ENCODE measurements at regions not wholly inside any gene's neighbourhood (a gene's known extent, or its start where the extent isn't known, plus 50 kb on each side); places are given as distances from the start of the nearest gene placed in this dataset.
A peak's percentile ranks its signal among the peaks of the same experiment; 100 is the strongest.

DNA sequence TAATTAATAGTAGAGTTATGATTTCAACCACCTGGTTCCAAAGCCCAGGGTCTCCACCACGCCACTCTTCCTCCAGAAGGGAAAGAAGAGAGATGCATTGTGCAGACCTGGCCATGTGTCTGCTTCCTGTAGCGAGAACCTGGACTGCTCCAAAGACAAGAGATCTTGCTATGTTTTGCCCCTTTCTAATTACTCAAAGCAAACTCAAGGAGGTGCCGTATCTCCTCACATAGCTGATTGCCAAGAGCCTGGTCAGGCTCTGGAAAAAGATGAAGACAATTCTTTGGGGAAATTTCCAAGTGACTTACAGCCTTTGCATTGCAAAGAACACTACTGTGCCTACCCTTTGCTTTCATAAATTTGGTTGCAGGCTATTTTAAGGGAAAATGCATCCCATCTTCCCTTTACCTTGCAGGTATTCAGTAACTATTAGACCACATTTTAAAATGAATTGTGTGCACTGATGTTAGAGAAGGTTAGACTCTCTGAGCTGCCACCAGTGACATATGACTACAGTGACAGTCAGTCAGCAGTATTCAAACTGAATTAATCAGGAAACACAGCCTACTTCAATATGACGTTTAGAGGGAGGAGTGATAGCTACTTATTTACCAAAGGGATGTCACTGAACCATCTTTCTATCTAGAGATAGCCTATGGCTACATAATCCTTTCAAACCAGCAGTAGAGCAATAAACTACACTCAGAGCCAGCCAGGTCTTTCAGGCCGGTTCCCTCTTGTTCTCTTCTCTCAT lies 842.1 kb upstream of the FANCL start:
- DNase-seq = no peak

GRCh38 chr2:59082657-59083056 lies 841.5 kb upstream of the FANCL start:
- DNase-seq = no peak

GRCh38 chr2:59080451-59081181 lies 839.5 kb upstream of the FANCL start:
- no peak for DNase-seq

- DNase-seq = peak; percentile 0
Observed at GRCh38 chr2:59077981-59078531, 836.9 kb upstream of the FANCL start.

- DNase-seq = no peak
Observed at GRCh38 chr2:59077026-59077725, 836.1 kb upstream of the FANCL start.

- no peak for DNase-seq
Observed at GRCh38 chr2:59076079-59076619, 835.0 kb upstream of the FANCL start.

DNA sequence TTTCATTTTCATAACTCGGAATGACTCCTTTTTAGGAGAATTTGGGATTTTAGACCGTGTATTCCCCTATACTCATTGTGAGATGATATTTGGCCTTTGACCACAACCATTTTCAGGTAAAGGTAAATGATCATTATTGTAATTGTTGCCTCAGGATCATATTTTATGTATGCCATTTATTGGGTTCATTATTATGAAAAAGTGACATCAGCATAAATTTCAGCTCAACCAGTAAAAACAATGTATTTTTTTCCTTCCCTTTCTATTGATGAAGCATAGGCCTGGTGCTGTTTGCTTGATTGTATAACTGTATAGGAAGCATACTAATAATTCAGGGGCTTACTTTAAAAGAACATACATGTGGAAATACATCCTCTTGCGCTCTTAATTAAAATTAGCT lies 832.9 kb upstream of the FANCL start:
- no peak for DNase-seq

DNA sequence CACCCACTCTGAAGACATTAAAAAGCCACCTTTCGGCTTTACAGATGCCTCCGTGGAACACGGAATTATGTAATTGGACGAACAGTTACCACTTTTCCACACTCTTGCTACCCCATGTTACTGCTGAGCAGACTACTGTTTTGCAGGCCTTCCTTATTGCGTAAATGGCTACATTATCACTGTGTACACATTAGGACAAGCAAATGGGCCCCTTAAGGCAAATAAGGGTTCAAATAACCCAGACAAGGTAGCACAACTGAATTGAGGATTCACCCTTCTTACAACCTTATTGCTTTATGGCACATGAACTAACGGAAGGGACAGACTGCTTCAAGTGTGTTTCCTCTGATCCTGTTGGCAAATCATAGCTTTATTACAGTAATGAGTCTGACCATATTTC lies 832.2 kb upstream of the FANCL start:
- no peak for DNase-seq

DNA sequence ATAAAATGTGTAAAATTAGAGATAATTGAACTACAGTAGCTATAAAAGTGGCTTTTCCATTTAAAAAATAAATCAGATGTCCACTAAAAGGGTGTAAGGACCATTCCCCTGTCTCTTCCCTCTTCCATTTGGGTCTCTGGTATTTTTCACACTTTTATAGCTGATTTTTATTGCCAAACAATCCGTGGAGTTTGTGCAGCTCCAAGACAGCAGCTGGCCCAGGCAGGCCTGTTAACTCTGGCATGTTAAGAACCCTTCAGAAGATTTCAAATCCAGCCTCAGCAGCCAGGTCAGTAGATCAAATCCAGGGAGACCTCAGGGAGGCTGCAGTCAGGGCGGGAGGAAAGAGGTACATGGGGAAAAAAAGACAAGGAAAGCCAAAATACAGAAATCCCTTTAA lies 827.1 kb upstream of the FANCL start:
- DNase-seq = no peak

GRCh38 chr2:59066787-59067399 lies 825.8 kb upstream of the FANCL start:
- no peak for DNase-seq

GRCh38 chr2:59047373-59047995 lies 806.4 kb upstream of the FANCL start:
- no peak for DNase-seq

DNA sequence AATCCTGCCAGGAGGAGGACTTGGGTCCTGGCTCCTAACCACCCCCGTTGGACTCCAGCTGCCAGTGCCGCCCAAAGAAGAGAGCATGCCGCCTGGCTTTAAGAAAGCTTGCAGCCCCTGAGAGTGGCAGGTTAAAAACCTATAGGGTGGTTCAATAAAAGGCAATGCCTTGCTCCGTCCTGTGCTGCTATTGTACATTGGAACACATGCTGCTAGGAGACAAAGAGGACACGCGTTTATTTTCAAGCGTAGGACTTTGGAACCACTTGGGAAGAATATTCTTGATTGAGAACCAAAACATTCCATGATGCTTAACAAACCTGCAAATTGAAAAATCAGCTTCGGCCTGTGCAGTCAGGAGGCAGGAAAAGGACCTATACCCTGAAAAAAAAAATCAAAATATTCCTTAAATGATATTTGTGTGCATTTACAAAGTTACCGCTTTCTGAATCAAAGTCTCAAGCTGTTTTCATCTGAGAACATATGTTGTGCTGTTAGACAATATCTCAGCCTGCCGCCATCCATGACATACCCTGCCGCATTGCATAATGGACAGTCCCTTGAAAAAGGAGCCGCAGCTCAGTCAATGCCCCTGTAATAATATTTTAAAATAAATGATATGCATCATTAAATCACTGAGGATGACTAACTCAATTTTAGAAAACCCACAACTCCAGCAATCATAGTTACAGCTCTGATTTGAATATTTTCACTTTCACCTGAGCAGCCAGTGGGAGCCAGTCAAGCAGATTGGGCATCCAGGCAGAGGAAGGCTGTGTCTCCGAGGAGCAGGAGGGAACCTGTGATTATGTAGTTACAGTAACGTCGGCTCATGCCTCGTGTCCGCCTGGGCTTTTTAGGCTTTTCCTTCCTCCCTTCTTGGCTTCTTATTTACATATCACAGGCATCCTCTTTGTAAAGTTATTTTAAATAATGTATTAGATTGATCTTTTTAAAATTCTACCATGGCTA lies 805.6 kb upstream of the FANCL start:
- no peak for DNase-seq

DNA sequence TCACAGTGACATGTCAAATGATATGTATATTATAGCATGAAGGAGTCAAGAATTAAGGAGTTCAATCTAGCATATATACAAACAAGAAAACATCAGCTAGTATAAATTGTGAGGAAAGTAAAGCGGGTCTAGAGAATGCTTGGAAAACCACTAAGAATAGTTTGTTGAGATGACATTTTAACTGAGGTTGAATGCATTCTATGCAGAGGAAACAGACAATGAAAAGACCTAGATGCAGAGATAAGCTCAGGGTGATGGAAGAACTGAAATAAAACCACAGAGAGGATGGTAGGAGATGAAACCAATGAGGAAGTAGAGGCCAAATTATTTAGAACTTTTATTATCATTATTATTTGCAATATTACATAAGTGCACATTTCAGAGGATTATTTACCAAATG lies 803.6 kb upstream of the FANCL start:
- no peak for DNase-seq

DNA sequence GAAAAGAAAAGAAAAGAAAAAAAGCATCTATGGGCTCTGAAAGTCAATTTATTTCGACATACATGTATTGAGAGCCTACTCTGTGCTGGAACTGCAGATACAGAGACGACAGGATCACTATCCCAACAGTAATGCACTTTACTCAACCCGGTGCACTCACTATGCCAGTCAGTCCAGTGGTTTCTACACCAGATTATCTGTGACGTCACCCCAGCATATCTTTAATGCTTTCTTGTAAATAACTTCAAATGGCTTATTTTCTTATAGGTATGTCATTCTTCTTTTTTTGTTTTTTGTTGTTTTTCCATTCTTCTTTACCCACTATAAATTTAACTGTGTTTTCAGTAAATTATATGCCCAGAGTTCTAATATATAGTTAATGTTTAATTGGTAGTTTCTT lies 800.0 kb upstream of the FANCL start:
- DNase-seq = no peak

DNA sequence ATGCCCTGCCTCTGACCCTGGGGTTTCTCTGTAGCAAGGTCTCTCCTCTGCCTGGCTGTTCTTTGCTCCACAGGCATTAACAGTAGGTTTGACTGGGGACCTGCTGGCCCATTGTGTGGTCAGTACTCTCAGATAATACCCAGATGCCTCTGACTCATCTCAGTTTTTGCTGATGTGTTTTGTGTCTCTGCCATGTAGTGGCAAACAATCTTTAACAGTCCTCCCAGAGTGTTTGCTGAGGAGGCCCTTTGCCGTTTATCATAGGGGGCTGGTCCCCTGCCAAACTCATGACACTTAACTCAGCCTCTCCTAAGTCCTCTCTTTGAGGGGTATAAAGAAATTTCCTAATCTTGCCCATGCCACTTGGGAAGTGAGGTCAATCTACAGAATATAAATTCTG lies 793.7 kb upstream of the FANCL start:
- DNase-seq = peak; percentile 3

GRCh38 chr2:59034106-59034505 lies 793.0 kb upstream of the FANCL start:
- DNase-seq = no peak

DNA sequence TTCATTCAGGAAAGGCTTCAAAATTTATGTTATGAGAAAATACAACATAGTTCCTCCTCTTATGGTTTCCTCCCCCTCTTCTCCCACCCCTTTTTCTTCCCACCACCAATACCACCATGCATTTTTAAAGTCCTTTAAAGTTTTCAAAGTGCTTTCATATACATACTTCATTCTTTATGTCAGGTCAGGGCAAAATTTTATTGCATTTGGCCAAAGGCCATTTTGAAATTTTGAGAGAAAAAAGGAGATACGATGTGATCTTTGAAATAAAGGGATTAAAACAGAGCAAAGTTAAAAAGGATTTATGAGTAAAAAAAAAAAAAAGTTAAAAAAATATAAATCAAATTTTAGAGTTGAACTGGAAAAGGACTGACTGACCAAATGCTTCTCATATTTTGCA lies 792.5 kb upstream of the FANCL start:
- no peak for DNase-seq

- no peak for DNase-seq
Observed at GRCh38 chr2:59032499-59032898, 791.4 kb upstream of the FANCL start.

DNA sequence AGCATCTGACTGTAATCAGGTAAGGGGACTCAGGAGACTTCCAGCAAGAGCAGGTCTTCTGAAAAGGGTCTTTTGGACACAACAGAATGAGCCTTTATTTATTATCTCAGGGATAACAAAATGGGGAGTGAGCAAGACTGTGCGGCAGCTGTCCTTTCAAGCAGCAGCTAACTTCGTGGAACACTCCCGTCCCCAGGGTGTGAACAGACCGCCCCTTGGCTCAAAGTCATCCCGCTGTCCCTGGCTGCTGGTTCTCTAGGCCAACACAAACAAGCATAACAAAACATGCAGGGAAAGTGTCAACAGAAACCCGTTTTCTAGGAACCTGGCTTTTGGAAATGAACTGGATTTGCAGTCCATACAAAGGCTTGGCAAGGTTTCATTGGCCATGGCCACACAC lies 787.9 kb upstream of the FANCL start:
- no peak for DNase-seq

DNA sequence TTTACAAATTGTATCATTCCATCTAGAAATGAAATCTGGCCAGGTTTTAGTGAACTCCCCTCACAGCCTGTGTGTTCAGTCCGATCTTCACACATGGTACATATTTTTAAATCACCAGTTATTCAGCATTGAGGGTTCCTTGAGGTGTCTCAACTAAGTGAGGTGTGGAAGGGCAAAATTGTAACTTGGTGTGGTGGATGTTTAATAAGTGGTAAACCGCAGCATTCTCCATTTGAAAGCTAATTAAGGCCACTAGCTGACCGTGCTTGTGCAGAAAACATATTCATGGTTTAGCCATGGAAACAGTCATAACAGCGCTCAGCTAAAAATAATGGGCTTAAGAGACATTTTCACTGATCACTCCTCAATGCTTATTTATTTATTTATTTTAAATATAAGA lies 786.2 kb upstream of the FANCL start:
- DNase-seq = no peak

DNA sequence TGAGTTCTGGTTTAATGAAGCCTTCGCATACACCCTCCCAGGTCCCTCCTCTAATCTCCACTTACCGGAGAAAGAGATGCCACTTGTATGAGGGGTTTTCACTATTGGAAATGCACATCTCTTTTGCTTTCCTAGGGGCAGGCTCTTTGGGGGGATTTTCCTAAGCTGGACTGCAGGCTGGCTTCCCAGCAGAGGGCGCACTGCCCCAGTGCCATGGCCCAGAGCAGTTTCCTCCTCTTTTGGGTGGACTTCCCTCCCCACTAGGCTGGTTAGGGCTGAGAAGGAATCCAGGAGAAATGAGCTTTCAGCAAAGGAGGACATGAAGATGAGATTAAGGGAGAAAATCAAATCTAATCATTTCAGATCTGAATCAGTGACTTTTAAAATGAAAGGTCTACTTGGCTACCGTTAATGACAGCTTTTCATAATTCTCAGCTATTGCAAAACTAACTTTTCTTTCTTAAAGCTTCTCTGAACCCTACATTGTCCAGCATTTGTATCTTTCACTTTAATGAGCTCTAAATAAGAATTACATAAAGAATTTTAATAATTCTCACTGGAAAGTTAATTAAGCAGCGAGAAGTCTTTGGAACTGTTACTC lies 784.1 kb upstream of the FANCL start:
- peak; percentile 30 for DNase-seq
